IMR-90 (cell line): ENCODE measurements at regions not wholly inside any gene's neighbourhood (a gene's known extent, or its start where the extent isn't known, plus 50 kb on each side); places are given as distances from the start of the nearest gene placed in this dataset.

Experiments used
- ATAC-seq: fragments of 200-7000 bp; cut with Tn5 transposase; 2 replicates; pipeline ENCODE4 v1.9.1; 2020; ENCODE audit warnings: low read depth, mild to moderate bottlenecking, moderate library complexity
- BruUV-seq: library from RNA; stranded (reverse); fragments of 400-500 nt; replicated peaks from 2 replicates; lab custom pipeline; 2021; lab: Mats Ljungman, UMichigan
- CTCF ChIA-PET: fragments of 300-600 bp; formaldehyde crosslinking; extraction: SDS; loops from one replicate; lab custom pipeline; 2021; ENCODE audit warnings: antibody characterized with exemption; lab: Yijun Ruan, JAX
- POLR2A ChIA-PET: fragments of 300-600 bp; sonication (Branson Sonifier 250); formaldehyde crosslinking; loops from one replicate; lab custom pipeline; 2022; ENCODE audit warnings: antibody characterized with exemption; ENCODE audit not compliant: unreplicated experiment; lab: Charles Lee
- DNase-seq: peaks from one replicate; pipeline ENCODE4 v3.0.0; 2013
- H2AFZ ChIP-seq: replicated peaks from 2 replicates; pipeline ENCODE3; 2013; ENCODE audit warnings: low read length, mild to moderate bottlenecking; ENCODE audit not compliant: poor library complexity
- H2AK5ac ChIP-seq: 2 replicates; pipeline ENCODE4 v1.6.1; 2013; ENCODE audit warnings: low read depth, low read length, inconsistent platforms
- H2AK9ac ChIP-seq: replicated peaks from 2 replicates; pipeline ENCODE3; 2013; ENCODE audit warnings: mild to moderate bottlenecking, low read depth, low read length, moderate library complexity; ENCODE audit not compliant: poor library complexity
- H2BK120ac ChIP-seq: 2 replicates; pipeline ENCODE4 v1.6.1; 2013; ENCODE audit warnings: low read depth, low read length, inconsistent platforms
- H2BK15ac ChIP-seq: 3 replicates; pipeline ENCODE4 v1.6.1; 2013; ENCODE audit warnings: low read depth, low read length, inconsistent platforms
- H2BK20ac ChIP-seq: 2 replicates; pipeline ENCODE4 v1.6.1; 2013; ENCODE audit warnings: low read depth, mild to moderate bottlenecking, inconsistent platforms, low read length, moderate library complexity
- H2BK5ac ChIP-seq: 2 replicates; pipeline ENCODE4 v1.6.1; 2013; ENCODE audit warnings: mild to moderate bottlenecking, low read depth, low read length, inconsistent platforms; ENCODE audit not compliant: poor library complexity, severe bottlenecking
- H3K14ac ChIP-seq: replicated peaks from 2 replicates; pipeline ENCODE4 v1.6.1; 2013; ENCODE audit warnings: low read depth, low read length, inconsistent platforms
- H3K18ac ChIP-seq: 2 replicates; pipeline ENCODE4 v1.6.1; 2013; ENCODE audit warnings: low read depth, low read length, control low read depth
- H3K23ac ChIP-seq: 2 replicates; pipeline ENCODE4 v1.6.1; 2013; ENCODE audit warnings: low read depth, low read length, inconsistent platforms
- H3K27ac ChIP-seq: 2 replicates; pipeline ENCODE4 v1.5.1; 2013; ENCODE audit warnings: mild to moderate bottlenecking, control low read depth, low read length; ENCODE audit not compliant: insufficient read depth
- H3K27me3 ChIP-seq: 2 replicates; pipeline ENCODE4 v1.6.1; 2013; ENCODE audit warnings: low read length; ENCODE audit not compliant: control insufficient read depth, insufficient read depth
- H3K36me3 ChIP-seq: 2 replicates; pipeline ENCODE4 v1.6.1; 2013; ENCODE audit warnings: low read length, mixed read lengths; ENCODE audit not compliant: control insufficient read depth, insufficient read depth
- H3K4ac ChIP-seq: 2 replicates; pipeline ENCODE4 v1.6.1; 2013; ENCODE audit warnings: low read depth, low read length, inconsistent platforms
- H3K4me1 ChIP-seq: 2 replicates; pipeline ENCODE4 v1.6.1; 2013; ENCODE audit warnings: low read length, mixed read lengths; ENCODE audit not compliant: control insufficient read depth, insufficient read depth
- H3K4me2 ChIP-seq: 2 replicates; pipeline ENCODE4 v1.6.1; 2013; ENCODE audit warnings: low read depth, mild to moderate bottlenecking, control low read depth, low read length, moderate library complexity
- H3K4me3 ChIP-seq: 2 replicates; pipeline ENCODE4 v1.5.1; 2013; ENCODE audit warnings: low read depth, mild to moderate bottlenecking, control low read depth, low read length, moderate library complexity; ENCODE audit not compliant: insufficient read depth
- H3K56ac ChIP-seq: 2 replicates; pipeline ENCODE4 v1.6.1; 2013; ENCODE audit warnings: low read length, inconsistent platforms; ENCODE audit not compliant: insufficient read depth; ENCODE audit errors: extremely low read depth
- H3K79me1 ChIP-seq, 2 experiments: 2 replicates each; pipeline ENCODE4 v1.6.1; 2013; ENCODE audit warnings: low read length in 2 of 2, inconsistent platforms in 1 of 2, low read depth in 1 of 2
- H3K9ac ChIP-seq: 2 replicates; pipeline ENCODE4 v1.6.1; 2013; ENCODE audit warnings: low read depth, low read length, control low read depth
- H3K9me1 ChIP-seq: 2 replicates; pipeline ENCODE4 v1.6.1; 2013; ENCODE audit warnings: low read length, inconsistent platforms; ENCODE audit not compliant: insufficient read depth
- H3K9me3 ChIP-seq: 2 replicates; pipeline ENCODE4 v1.6.1; 2013; ENCODE audit warnings: low read length; ENCODE audit not compliant: control insufficient read depth, insufficient read depth
- H4K20me1 ChIP-seq: 2 replicates; pipeline ENCODE4 v1.6.1; 2013; ENCODE audit warnings: low read length, inconsistent platforms; ENCODE audit not compliant: insufficient read depth
- H4K5ac ChIP-seq: 2 replicates; pipeline ENCODE4 v1.6.1; 2013; ENCODE audit warnings: mild to moderate bottlenecking, low read depth, low read length, control low read depth
- H4K8ac ChIP-seq, 2 experiments: 2 replicates each; pipeline ENCODE4 v1.6.1; 2013; ENCODE audit warnings: low read depth in 2 of 2, low read length in 2 of 2, control low read depth in 1 of 2, inconsistent platforms in 1 of 2
- H4K91ac ChIP-seq: 2 replicates; pipeline ENCODE4 v1.6.1; 2013; ENCODE audit warnings: low read depth, low read length, inconsistent platforms; ENCODE audit not compliant: insufficient read depth
- CHD1 ChIP-seq: IDR thresholded peaks from 2 replicates; pipeline ENCODE4 v1.6.1; 2012; ENCODE audit warnings: low read depth, low read length, improper control_type of control experiment
- FOS ChIP-seq: fragments of 150-350 bp; IDR thresholded peaks from 2 replicates; pipeline ENCODE4 v1.6.1; 2016; ENCODE audit warnings: low read depth, low read length
- MXI1 ChIP-seq: IDR thresholded peaks from 2 replicates; pipeline ENCODE4 v1.6.1; 2012; ENCODE audit warnings: low read depth, mild to moderate bottlenecking, low read length, moderate library complexity, borderline replicate concordance
- POLR2A ChIP-seq: IDR thresholded peaks from 2 replicates; pipeline ENCODE4 v1.6.1; 2012; ENCODE audit warnings: mild to moderate bottlenecking, low read depth, low read length
- dilution Hi-C: fragments of 300-500 bp; cut with HindIII; formaldehyde crosslinking; loops from one replicate; pipeline ENCODE4 v1.14.3; 2018; ENCODE audit warnings: low sequenced_read_pairs; ENCODE audit not compliant: unreplicated experiment
- in situ Hi-C: fragments of 300-500 bp; cut with MboI; formaldehyde crosslinking; loops from 3 replicates; pipeline ENCODE4 v1.14.3; 2019; ENCODE audit warnings: low sequenced_read_pairs, inconsistent platforms, mixed read lengths
- intact Hi-C: fragments of 100-400 bp; cut with micrococcal nuclease; formaldehyde crosslinking; loops from 2 replicates; pipeline ENCODE4 v1.10.0; 2022
- TF ChIP-seq, protein P1 (sequence below): fragments of 150-350 bp; IDR thresholded peaks from 2 replicates; pipeline ENCODE4 v1.6.1; 2016; ENCODE audit warnings: low read depth, mild to moderate bottlenecking, low read length, moderate library complexity, borderline replicate concordance

DNA sequence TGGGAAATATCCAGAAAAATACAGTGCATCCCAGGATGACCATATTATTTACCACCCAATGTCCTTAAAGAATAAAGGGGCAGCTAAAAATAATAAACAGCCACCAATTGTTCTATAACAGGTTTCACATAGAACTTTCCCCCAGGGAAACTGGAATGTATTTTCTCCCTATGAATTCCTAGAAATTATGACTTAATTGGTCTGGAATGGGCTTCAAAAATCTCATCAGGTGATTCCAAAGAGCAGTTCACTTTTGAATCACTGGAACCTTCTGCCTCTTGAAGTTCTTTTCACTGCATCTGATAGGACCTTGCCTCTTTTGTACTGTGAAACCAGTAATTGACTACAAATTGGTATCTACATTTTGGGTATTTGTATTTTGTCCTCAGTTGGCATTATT is 119.3 kb downstream of the ZNF330 start:
- H2BK15ac ChIP-seq: no peak overlapping the region
- H2BK5ac ChIP-seq: no peak overlapping the region
- ChIA-PET CTCF (no interaction called here), POLR2A (no interaction called here)
- BruUV-seq: no TSS peak
- no peaks in the 10 kb centered on the region for H3K79me1 ChIP-seq
- no peak overlapping the region for H3K23ac ChIP-seq
- no peak overlapping the region for H2AK5ac ChIP-seq
- no peak overlapping the region for H4K91ac ChIP-seq
- H4K5ac ChIP-seq: no peak overlapping the region
- ATAC-seq (no peak; the same call in 1 of the 2 replicates), DNase-seq (peak; percentile 28)
- TF ChIP-seq FOS (no peak), POLR2A (no peak), CHD1 (no peak), MXI1 (no peak)
- TF ChIP-seq, protein P1, sequence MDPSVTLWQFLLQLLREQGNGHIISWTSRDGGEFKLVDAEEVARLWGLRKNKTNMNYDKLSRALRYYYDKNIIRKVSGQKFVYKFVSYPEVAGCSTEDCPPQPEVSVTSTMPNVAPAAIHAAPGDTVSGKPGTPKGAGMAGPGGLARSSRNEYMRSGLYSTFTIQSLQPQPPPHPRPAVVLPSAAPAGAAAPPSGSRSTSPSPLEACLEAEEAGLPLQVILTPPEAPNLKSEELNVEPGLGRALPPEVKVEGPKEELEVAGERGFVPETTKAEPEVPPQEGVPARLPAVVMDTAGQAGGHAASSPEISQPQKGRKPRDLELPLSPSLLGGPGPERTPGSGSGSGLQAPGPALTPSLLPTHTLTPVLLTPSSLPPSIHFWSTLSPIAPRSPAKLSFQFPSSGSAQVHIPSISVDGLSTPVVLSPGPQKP: no peak
- H3K4me1 ChIP-seq: peaks cover 2% of the 10 kb centered on the region; the same call in 1 of the 2 replicates
- intact Hi-C loops: loop anchor here (10.0 kb wide), 4 partner anchors 465 to 1005 kb away; no protein-coding TSS in a partner anchor
- no peak overlapping the region for H4K8ac ChIP-seq
- in situ Hi-C loops: loop anchor here (25.0 kb wide), 2 partner anchors 772 to 1497 kb away; partner anchors contain the start of gene INPP4B
- no peaks in the 10 kb centered on the region for H3K9me3 ChIP-seq
- no peak overlapping the region for H2BK20ac ChIP-seq
- no peaks in the 10 kb centered on the region for H3K27me3 ChIP-seq
- no peak overlapping the region for H3K14ac ChIP-seq
- no peak overlapping the region for H2AK9ac ChIP-seq
- H3K4me3 ChIP-seq: no peak overlapping the region
- H3K4me2 ChIP-seq: no peak overlapping the region; the same call in 1 of the 2 replicates
- H3K27ac ChIP-seq: no peak overlapping the region
- H2BK120ac ChIP-seq: no peak overlapping the region
- no peak overlapping the region for H3K56ac ChIP-seq
- H3K18ac ChIP-seq: no peak overlapping the region
- peaks cover 3% of the 10 kb centered on the region; the same call in 1 of the 2 replicates for H3K9me1 ChIP-seq
- no peak overlapping the region for H3K4ac ChIP-seq
- no peaks in the 10 kb centered on the region for H4K20me1 ChIP-seq
- no peak overlapping the region for H3K9ac ChIP-seq
- dilution Hi-C loops: no loop called here
- no peak overlapping the region for H2AFZ ChIP-seq
- no peaks in the 10 kb centered on the region for H3K36me3 ChIP-seq
